ENCODE measurements at regions not wholly inside any gene's neighbourhood (a gene's known extent, or its start where the extent isn't known, plus 50 kb on each side); places are given as distances from the start of the nearest gene placed in this dataset.

- CTCF ChIA-PET, result interaction anchor here (0.6 to 1.2 kb wide), 2 partner anchors 16 to 168 kb away, joined by 3 to 4 read pairs; no protein-coding TSS in a partner anchor
- TF ChIP-seq NR2F1 (conservative IDR thresholded peaks at IDR 0.05), result no peak
- TF ChIP-seq ZBTB33 (IDR thresholded peaks at IDR 0.05), result no peak
- TF ChIP-seq ZNF592 (IDR thresholded peaks at IDR 0.05), result no peak
- TF ChIP-seq HCFC1 (IDR thresholded peaks at IDR 0.05; ENCODE audit: low read length), result no peak
- TF ChIP-seq IRF5 (IDR thresholded peaks at IDR 0.05; ENCODE audit: borderline replicate concordance), result no peak
- no peak for TF ChIP-seq GABPA (IDR thresholded peaks at IDR 0.05; ENCODE audit: low read depth)
- TF ChIP-seq NFXL1 (IDR thresholded peaks at IDR 0.05; ENCODE audit: borderline replicate concordance), result no peak
- no peak for TF ChIP-seq STAT3 (IDR thresholded peaks at IDR 0.05; ENCODE audit: low read depth, low read length)
- TF ChIP-seq POLR2AphosphoS5 (IDR thresholded peaks at IDR 0.05; ENCODE audit: low read length), result no peak
- no peak for TF ChIP-seq ZNF207 (IDR thresholded peaks at IDR 0.05; ENCODE audit: borderline replicate concordance)
- TF ChIP-seq TBL1XR1 (IDR thresholded peaks at IDR 0.05; ENCODE audit: low read depth, low read length), result no peak
- TF ChIP-seq BMI1 (IDR thresholded peaks at IDR 0.05; ENCODE audit: borderline replicate concordance), result no peak
- no peak for TF ChIP-seq ZBTB4 (CRISPR knock-in tag; IDR thresholded peaks at IDR 0.05)
- no peak for TF ChIP-seq ETV6 (conservative IDR thresholded peaks at IDR 0.05 in 1 of 2, IDR thresholded peaks at IDR 0.05 in 1 of 2; ENCODE audit: borderline replicate concordance in 1 of 2, low read depth in 1 of 2)
Observed at GRCh38 chr16:11472851-11473250, 113.9 kb downstream of the LITAF start.

More at GRCh38 chr16:11472851-11473250, 113.9 kb downstream of the LITAF start:
- Histone ChIP-seq H3K36me3 (ENCODE audit: control insufficient read depth in 2 of 2, insufficient read depth in 2 of 2, low read length in 1 of 2) (no peaks in the 10 kb centered on the region), H3K9ac (ENCODE audit: control insufficient read depth, insufficient read depth, low read length) (no peak overlapping the region), H2AFZ (ENCODE audit: control insufficient read depth, low read depth, low read length) (no peak overlapping the region), H3K27ac (ENCODE audit: control insufficient read depth, insufficient read depth) (no peak overlapping the region), H3K4me3 (no peak overlapping the region), H3K79me2 (ENCODE audit: control insufficient read depth, insufficient read depth, low read length) (no peaks in the 10 kb centered on the region), H3K4me1 (ENCODE audit: control insufficient read depth, insufficient read depth, low read length) (no peaks in the 10 kb centered on the region), H3K27me3 (replicated peaks in 1 of 2; ENCODE audit: control insufficient read depth in 2 of 2, insufficient read depth in 2 of 2, low read length in 1 of 2) (no peaks in the 10 kb centered on the region), H4K20me1 (ENCODE audit: control insufficient read depth, insufficient read depth) (no peaks in the 10 kb centered on the region), H3K9me3 (replicated peaks; ENCODE audit: control insufficient read depth, insufficient read depth, low read length) (no peaks in the 10 kb centered on the region; the same call in 2 of the 3 replicates), H3K4me2 (ENCODE audit: control insufficient read depth, insufficient read depth) (no peak overlapping the region)
- no peak for DNase-seq (ENCODE audit: low read depth, low spot score)
- no peak for FAIRE-seq
- WGBS (ENCODE audit: insufficient coverage, insufficient replicate concordance, low lambda C conversion rate, missing lambda C conversion rate), result 71% methylated on average over 9 of the region's 9 CpGs
- intact Hi-C loops (cut with micrococcal nuclease; ENCODE audit: unreplicated experiment) (no loop called here), in situ Hi-C loops (cut with MboI) (no loop called here)
- SMC1A ChIA-PET (ENCODE audit: uncharacterized antibody, unreplicated experiment), result interaction anchor here (0.7 to 1.8 kb wide), 2 partner anchors 61 to 157 kb away, joined by 3 to 4 read pairs; no protein-coding TSS in a partner anchor
- no TSS peak for BruUV-seq (replicated peaks)
- RAD21 ChIA-PET (ENCODE audit: unreplicated experiment), result interaction anchor here (0.6 to 1.3 kb wide), 3 partner anchors 59 to 87 kb away, joined by 3 read pairs; no protein-coding TSS in a partner anchor
- no peak for ATAC-seq
- POLR2A ChIA-PET, result interaction anchor here (0.6 kb wide), 1 partner anchor 377 kb away, joined by 4 read pairs; no protein-coding TSS in a partner anchor

All from GM12878 (cell line).